ENCODE measurements at regions not wholly inside any gene's neighbourhood (a gene's known extent, or its start where the extent isn't known, plus 50 kb on each side); places are given as distances from the start of the nearest gene placed in this dataset.

GRCh38 chr20:47941869-47942268 lies 156.6 kb upstream of the SULF2 start:
- Histone ChIP-seq H3K9me3 (ENCODE audit: control insufficient read depth, low read length) (no peaks in the 10 kb centered on the region), H3K27me3 (ENCODE audit: control insufficient read depth, insufficient read depth, low read length, poor library complexity, severe bottlenecking) (peaks cover 1% of the 10 kb centered on the region), H3K27ac (ENCODE audit: low read depth, low read length) (no peak overlapping the region), H3K36me3 (ENCODE audit: control insufficient read depth, insufficient read depth, low read length) (no peaks in the 10 kb centered on the region), H3K4me3 (ENCODE audit: low read length) (no peak overlapping the region), H3K9ac (ENCODE audit: extremely low read depth, low read length, poor library complexity, severe bottlenecking) (no peak overlapping the region), H3K4me1 (ENCODE audit: control insufficient read depth, insufficient read depth, low read length) (no peaks in the 10 kb centered on the region)
- Mint-ChIP-seq H3K27me3 (ENCODE audit: insufficient read depth) (peaks cover 7% of the 10 kb centered on the region), H3K27ac (no peak overlapping the region), H3K36me3 (ENCODE audit: low read depth) (no peaks in the 10 kb centered on the region), H3K9me3 (no peaks in the 10 kb centered on the region), H3K4me3 (no peak overlapping the region), H3K4me1 (peaks cover 5% of the 10 kb centered on the region)
- DNase-seq: no peak
- TF ChIP-seq CTCF (conservative IDR thresholded peaks at IDR 0.05): no peak
- 90 to 100% methylated on average over 2 of the region's 2 CpGs for WGBS, 2 experiments (ENCODE audit: insufficient coverage in 1 of 2, insufficient read length in 1 of 2)

GRCh38 chr20:47940101-47940813 lies 155.0 kb upstream of the SULF2 start:
- no peaks in the 10 kb centered on the region for H3K9me3 ChIP-seq (ENCODE audit: control insufficient read depth, low read length)
- no peak overlapping the region for H3K9ac ChIP-seq (ENCODE audit: extremely low read depth, low read length, poor library complexity, severe bottlenecking)
- H3K27me3 ChIP-seq (ENCODE audit: control insufficient read depth, insufficient read depth, low read length, poor library complexity, severe bottlenecking): peaks cover 5% of the 10 kb centered on the region
- Mint-ChIP-seq H3K36me3 (ENCODE audit: low read depth) (no peaks in the 10 kb centered on the region), H3K4me1 (peaks cover 2% of the 10 kb centered on the region), H3K9me3 (no peaks in the 10 kb centered on the region), H3K27me3 (ENCODE audit: insufficient read depth) (peaks cover 7% of the 10 kb centered on the region), H3K4me3 (no peak overlapping the region), H3K27ac (no peak overlapping the region)
- H3K4me1 ChIP-seq (ENCODE audit: control insufficient read depth, insufficient read depth, low read length): no peaks in the 10 kb centered on the region
- no peak overlapping the region for H3K4me3 ChIP-seq (ENCODE audit: low read length)
- 91 to 93% methylated on average over 5 to 8 of the region's 8 CpGs for WGBS, 2 experiments (ENCODE audit: insufficient coverage in 1 of 2, insufficient read length in 1 of 2)
- no peak for DNase-seq
- H3K27ac ChIP-seq (ENCODE audit: low read depth, low read length): no peak overlapping the region
- TF ChIP-seq CTCF (conservative IDR thresholded peaks at IDR 0.05): no peak
- no peaks in the 10 kb centered on the region for H3K36me3 ChIP-seq (ENCODE audit: control insufficient read depth, insufficient read depth, low read length)

GRCh38 chr20:47936612-47937011 lies 151.3 kb upstream of the SULF2 start:
- WGBS, 2 experiments (ENCODE audit: insufficient coverage in 1 of 2, insufficient read length in 1 of 2): 81 to 87% methylated on average over 6 of the region's 6 CpGs
- Mint-ChIP-seq H3K36me3 (ENCODE audit: low read depth) (no peaks in the 10 kb centered on the region), H3K27ac (no peak overlapping the region), H3K4me3 (no peak overlapping the region), H3K4me1 (peaks cover 2% of the 10 kb centered on the region), H3K9me3 (no peaks in the 10 kb centered on the region), H3K27me3 (ENCODE audit: insufficient read depth) (peaks cover 3% of the 10 kb centered on the region)
- Histone ChIP-seq H3K27ac (ENCODE audit: low read depth, low read length) (no peak overlapping the region), H3K9me3 (ENCODE audit: control insufficient read depth, low read length) (no peaks in the 10 kb centered on the region), H3K9ac (ENCODE audit: extremely low read depth, low read length, poor library complexity, severe bottlenecking) (no peak overlapping the region), H3K4me1 (ENCODE audit: control insufficient read depth, insufficient read depth, low read length) (no peaks in the 10 kb centered on the region), H3K36me3 (ENCODE audit: control insufficient read depth, insufficient read depth, low read length) (no peaks in the 10 kb centered on the region), H3K27me3 (ENCODE audit: control insufficient read depth, insufficient read depth, low read length, poor library complexity, severe bottlenecking) (peaks cover 5% of the 10 kb centered on the region), H3K4me3 (ENCODE audit: low read length) (no peak overlapping the region)
- TF ChIP-seq CTCF (conservative IDR thresholded peaks at IDR 0.05): no peak
- DNase-seq: no peak
